ENCODE measurements at regions not wholly inside any gene's neighbourhood (a gene's known extent, or its start where the extent isn't known, plus 50 kb on each side); places are given as distances from the start of the nearest gene placed in this dataset.
"Not testable (repeated sequence)": the region's sequence is repeated elsewhere in the genome, so short reads cannot be mapped to it uniquely, and the experiment has no call there.

GRCh38 chr9:41839786-41840185 lies 289.4 kb downstream of the CNTNAP3B start:
- DNase-seq = not testable (repeated sequence)

DNA sequence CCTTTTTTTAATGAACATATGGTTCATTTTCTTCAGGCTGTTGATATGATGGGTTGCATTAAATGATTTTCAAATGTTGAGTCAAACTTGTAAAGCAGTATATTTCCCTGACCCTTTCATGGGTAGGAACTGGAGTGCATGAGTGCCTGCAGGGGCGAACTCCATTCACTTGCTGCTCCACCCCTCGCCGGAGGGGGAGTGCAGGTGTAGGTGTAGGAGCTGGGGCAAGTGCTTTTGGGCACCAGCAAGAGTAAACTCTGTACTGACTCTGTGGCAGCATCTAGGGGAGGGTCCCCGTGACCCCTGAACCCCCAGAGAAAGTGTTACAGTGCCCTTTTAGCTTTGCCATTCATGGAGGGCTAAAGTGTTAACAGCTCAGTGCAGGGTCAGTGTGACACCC lies 290.3 kb downstream of the CNTNAP3B start:
- DNase-seq = not testable (repeated sequence)

DNA sequence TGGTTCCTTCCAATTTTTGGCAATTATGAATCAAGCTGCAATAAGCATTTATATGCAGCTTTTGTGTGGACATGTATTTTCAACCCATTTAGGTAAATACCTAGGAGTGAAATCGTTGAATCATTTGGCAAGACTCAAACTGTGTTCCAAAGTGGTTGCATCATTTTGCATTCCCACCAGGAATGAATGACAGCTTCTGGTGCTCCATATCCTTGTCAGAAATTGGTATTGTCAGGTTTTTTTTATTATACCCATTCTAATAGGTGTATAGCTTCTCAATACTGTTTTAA lies 290.7 kb downstream of the CNTNAP3B start:
- not testable (repeated sequence) for DNase-seq

- not testable (repeated sequence) for DNase-seq
These were observed 291.3 kb downstream of the CNTNAP3B start for GRCh38 chr9:41837684-41838561.

DNA sequence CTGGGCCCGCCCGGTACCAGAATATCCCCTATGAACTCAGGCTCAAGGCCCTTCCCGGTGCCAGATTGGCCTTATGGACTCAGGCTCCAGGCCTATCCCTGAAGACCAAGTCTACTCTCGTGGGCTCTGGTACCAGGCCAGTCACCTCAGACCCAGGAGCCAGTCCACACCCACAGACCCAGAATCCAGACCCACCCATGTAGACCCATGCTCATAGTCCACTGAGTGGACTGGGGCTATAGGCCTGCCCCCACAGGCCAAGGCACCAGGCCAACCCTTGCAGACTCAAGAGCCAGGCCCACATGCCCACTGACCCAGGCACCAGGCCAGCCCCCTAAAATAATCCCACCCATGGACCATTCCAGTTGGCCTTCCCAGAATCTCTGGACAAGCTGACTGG lies 296.1 kb downstream of the CNTNAP3B start:
- DNase-seq = not testable (repeated sequence)

GRCh38 chr9:41824723-41825122 lies 304.5 kb downstream of the CNTNAP3B start:
- DNase-seq = not testable (repeated sequence)

DNA sequence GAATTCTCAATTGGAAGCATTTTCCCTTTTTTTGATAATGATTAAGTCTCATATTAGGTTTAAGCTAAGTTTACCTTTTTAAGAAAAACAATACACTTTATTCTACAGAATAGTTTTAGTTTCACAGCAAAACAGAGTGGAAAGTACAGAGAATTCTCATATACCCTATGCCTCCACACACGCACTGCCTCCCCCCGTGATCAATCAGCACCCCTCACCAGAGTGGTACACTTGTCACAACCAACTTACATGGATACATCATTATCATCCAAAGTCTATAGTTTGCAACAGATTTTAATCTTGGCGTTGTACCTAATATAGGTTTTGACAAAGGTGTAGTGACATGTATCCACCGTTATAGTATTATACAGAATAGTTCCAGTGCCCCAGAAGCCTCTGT lies 326.5 kb downstream of the CNTNAP3B start:
- DNase-seq = not testable (repeated sequence)

GRCh38 chr9:41798684-41799083 lies 330.5 kb downstream of the CNTNAP3B start:
- DNase-seq = not testable (repeated sequence)

- DNase-seq = not testable (repeated sequence)
These were observed 338.4 kb downstream of the CNTNAP3B start for GRCh38 chr9:41790719-41791363.

DNA sequence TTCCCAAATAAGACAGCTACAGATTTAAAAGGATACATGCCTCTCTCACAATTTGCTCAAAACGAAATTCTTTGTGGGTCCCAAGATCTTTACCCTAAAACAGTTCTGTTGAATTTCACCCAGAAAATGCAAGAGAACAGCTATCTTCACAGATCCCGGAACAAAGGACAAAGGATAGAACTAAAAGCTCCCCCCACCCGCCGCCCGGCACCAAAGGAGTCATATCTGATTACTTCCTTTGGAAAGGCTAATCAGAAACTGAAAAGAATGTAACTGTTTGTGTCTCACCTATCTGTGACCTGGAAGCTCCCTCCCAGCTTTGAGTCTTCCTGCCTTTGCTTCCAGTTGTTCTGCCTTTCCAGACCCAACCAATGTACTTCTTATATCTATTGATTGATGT lies 339.2 kb downstream of the CNTNAP3B start:
- DNase-seq = not testable (repeated sequence)

- not testable (repeated sequence) for DNase-seq
These were observed 339.8 kb downstream of the CNTNAP3B start for GRCh38 chr9:41789387-41789786.

- not testable (repeated sequence) for DNase-seq
These were observed 341.3 kb downstream of the CNTNAP3B start for GRCh38 chr9:41787951-41788350.

DNA sequence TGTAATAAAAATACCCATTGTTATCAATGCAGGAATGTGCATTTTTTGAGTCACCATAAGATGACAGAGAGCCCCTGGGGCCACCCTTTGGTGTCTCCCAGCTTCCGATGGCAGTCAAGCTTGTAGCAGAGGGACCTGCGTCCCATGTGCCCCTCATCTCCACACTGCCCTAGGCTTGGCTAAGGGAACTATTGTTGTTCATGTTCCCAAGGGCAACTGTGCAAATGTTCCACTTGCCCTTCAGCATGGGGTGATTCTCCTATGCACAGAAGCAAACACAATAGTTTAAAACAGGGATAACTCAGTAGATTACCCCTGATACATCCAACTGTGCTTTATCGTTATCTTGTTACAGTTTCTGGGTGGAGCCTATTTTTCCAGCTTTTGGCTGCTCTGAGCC lies 342.0 kb downstream of the CNTNAP3B start:
- not testable (repeated sequence) for DNase-seq

DNA sequence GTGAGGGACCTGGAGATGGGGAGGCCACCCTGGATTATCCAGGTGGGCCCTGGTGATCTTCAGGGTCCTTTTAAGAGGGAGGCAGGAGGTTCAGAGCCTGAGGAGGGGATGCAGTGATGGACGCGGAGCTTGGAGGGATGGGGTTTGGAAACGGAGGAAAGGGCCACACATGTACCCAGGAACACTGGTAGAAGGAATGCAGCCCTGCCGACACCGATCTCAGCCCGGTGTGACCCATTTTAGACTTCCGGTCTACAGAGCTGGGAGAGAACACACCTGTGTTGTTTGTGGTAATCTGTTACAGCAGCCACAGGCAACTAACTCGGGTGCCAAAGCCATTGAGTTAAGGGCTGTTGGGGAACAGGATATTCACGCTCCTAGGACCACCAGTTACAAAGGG lies 345.2 kb downstream of the CNTNAP3B start:
- not testable (repeated sequence) for DNase-seq

- not testable (repeated sequence) for DNase-seq
These were observed 346.0 kb downstream of the CNTNAP3B start for GRCh38 chr9:41783070-41783810.

GRCh38 chr9:41781899-41782298 lies 347.3 kb downstream of the CNTNAP3B start:
- not testable (repeated sequence) for DNase-seq

DNA sequence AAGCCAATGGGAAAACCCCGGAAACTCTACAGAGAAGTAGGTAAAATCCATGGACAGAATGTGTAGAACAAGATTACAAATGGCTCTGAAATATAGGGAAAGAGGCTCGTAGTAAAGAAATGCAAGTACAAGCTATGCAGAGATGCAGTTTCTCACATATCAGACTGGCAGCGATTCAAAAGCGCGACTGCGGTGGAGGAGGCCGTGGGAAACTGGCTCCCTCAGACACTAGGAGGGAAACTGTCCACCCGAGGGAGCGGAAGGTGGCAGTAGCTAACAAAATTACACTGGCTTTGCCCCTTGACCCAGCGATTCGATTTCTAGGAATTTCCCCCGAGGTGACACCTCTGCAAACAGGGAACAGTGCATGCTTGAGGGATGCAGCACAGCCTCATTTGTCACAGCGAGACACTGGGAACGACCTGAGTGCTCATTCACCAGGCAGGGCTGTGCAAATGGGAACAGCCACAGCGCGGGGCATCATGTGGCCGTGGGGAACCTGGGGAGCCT lies 349.3 kb downstream of the CNTNAP3B start:
- not testable (repeated sequence) for DNase-seq

DNA sequence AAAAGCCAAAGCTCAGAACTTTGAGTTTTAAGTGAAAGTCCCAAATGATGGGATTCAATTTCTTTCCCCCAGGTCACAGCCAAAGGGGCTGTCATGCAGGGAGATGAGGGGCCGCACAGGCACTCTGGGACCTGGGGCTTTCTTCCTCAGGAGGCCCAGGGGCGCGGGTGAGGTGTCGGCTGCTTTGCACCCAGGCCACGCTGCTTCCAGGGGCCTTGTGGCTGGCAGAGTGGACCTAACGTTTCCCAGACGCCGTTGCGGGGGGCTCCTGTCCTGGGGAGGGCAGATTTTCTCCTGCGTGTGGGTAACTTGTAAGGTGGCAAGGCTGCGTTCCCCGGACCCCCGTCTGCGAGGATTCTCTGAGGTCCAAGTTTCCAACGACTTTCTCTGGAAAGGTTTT lies 350.0 kb downstream of the CNTNAP3B start:
- not testable (repeated sequence) for DNase-seq

DNA sequence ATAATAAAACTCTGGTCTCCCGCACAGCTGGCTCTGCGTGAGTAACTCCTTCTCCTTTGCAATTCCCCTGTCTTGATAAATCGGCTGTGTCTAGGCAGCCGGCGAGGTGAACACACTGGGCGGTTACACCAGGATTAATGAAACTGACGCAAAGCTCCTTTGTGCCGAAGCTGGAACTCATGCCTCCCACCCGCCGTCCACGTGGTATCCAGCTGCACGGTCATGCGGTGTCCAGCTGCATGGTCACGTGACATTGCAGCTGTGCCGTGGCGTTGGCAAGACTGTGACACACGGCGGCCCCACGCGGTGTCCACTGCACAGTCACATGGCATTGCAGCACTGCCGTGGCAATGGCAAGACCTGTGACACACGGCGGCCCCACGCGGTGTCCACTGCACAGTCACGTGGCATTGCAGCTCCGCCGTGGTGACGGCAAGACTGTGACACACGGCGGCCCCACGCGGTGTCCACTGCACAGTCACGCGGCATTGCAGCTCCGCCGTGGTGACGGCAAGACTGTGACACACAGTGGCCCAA lies 350.6 kb downstream of the CNTNAP3B start:
- not testable (repeated sequence) for DNase-seq

DNA sequence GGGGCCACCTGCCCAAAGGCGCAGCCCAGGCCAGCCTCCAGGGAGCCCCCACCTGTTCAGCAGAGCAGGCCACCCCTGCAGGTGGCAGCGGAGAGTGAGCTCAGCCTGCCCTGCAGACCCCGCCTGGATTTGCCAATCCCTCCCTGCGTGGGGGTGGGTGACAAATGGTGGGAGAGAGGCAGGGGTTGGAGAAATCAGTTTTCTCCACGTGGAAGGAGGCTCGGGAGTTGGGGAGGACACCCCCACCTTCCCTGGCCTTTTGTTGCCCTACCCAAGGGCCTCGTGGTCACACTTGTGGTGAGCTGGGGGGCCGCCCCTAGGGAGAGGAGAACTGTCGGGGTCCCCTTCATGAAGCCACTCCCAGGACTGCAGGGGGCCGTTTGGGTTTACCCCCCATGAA lies 351.7 kb downstream of the CNTNAP3B start:
- not testable (repeated sequence) for DNase-seq

DNA sequence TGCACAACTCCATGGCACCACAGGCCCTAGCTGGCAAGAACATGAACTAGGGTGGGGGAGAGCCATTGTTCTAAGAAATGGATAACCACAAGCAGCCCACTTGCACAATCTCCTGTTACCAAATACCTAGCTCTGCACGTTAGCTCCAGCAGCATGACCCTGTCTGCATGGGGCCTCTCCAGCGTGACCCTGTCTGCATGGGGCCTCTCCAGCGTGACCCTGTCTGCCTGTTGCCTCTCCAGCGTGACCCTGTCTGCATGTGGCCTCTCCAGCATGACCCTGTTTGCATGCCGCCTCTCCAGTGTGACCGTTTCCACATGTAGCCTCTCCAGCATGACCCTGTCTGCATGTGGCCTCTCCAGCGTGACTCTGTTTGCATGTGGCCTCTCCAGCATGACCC lies 356.7 kb downstream of the CNTNAP3B start:
- DNase-seq = not testable (repeated sequence)

DNA sequence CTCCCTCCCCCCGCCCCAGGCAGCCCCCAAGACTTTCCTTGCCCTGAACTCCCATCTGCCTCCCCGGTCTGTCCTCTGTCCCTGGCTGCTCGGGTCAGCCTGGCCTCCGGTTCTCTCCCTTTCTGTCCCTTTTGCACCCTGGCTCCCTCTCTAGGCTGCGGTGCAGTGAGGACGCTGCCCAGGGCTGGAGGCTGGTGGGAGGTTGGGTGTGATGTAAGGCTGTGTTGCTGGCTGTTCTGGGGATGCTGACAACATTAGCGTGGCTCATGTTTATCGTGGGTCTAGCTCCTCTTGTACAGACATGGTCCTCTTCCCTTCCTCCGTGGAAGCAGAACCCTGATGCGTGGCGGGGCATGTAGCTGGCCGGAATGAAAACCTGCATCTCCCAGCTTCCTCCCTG lies 357.5 kb downstream of the CNTNAP3B start:
- not testable (repeated sequence) for DNase-seq

GRCh38 chr9:41754822-41755221 lies 374.4 kb downstream of the CNTNAP3B start:
- not testable (repeated sequence) for DNase-seq
